ENCODE measurements at regions not wholly inside any gene's neighbourhood (a gene's known extent, or its start where the extent isn't known, plus 50 kb on each side); places are given as distances from the start of the nearest gene placed in this dataset.

GRCh38 chr10:62657244-62657835 is 147.2 kb upstream of the ADO start:
- TF ChIP-seq POLR2AphosphoS5 (IDR thresholded peaks at IDR 0.05) (no peak), POLR2A (IDR thresholded peaks at IDR 0.05) (no peak), CTCF (IDR thresholded peaks at IDR 0.05 in 8 of 11, conservative IDR thresholded peaks at IDR 0.05 in 3 of 11) (no peak)
- 90 to 95% (median 93%) methylated on average over 13 to 20 of the region's 20 CpGs for WGBS, 5 donors
- Histone ChIP-seq H3K27me3 (replicated peaks in 1 of 7) (no peaks in the 10 kb centered on the region), H3K4me1 (peaks cover 0 to 29% (median 10%) of the 10 kb centered on the region in 6 donors), H3K4me3 (no peak overlapping the region), H3K36me3 (no peaks in the 10 kb centered on the region), H3K27ac (no peak overlapping the region), H3K9me3 (no peaks in the 10 kb centered on the region)
- DNase-seq: no peak
- intact Hi-C loops (cut with DNase I; ENCODE audit: low total_unique reads): no loop called here

- no peaks in the 10 kb centered on the region for H3K27me3 ChIP-seq (replicated peaks in 1 of 7)
- no peak for DNase-seq
These were observed 146.0 kb upstream of the ADO start for GRCh38 chr10:62658516-62658915.

GRCh38 chr10:62661143-62661542 is 143.4 kb upstream of the ADO start:
- intact Hi-C loops (cut with DNase I; ENCODE audit: low total_unique reads): no loop called here
- no peaks in the 10 kb centered on the region for H3K9me3 ChIP-seq
- no peak overlapping the region for H3K4me3 ChIP-seq
- no peak for DNase-seq
- no peak overlapping the region for H3K27ac ChIP-seq
- 76 to 95% (median 81%) methylated on average over 3 of the region's 3 CpGs for WGBS, 5 donors
- H3K4me1 ChIP-seq: no peaks in the 10 kb centered on the region
- no peaks in the 10 kb centered on the region for H3K36me3 ChIP-seq
- H3K27me3 ChIP-seq (replicated peaks in 1 of 7): no peaks in the 10 kb centered on the region
- TF ChIP-seq CTCF (IDR thresholded peaks at IDR 0.05 in 8 of 11, conservative IDR thresholded peaks at IDR 0.05 in 3 of 11) (no peak), POLR2AphosphoS5 (IDR thresholded peaks at IDR 0.05) (no peak), POLR2A (IDR thresholded peaks at IDR 0.05) (no peak)

More at GRCh38 chr10:62658516-62658915, 146.0 kb upstream of the ADO start:
- WGBS, 5 donors: 77 to 94% (median 85%) methylated on average over 7 to 8 of the region's 8 CpGs
- TF ChIP-seq CTCF (IDR thresholded peaks at IDR 0.05 in 8 of 11, conservative IDR thresholded peaks at IDR 0.05 in 3 of 11) (no peak), POLR2AphosphoS5 (IDR thresholded peaks at IDR 0.05) (no peak), POLR2A (IDR thresholded peaks at IDR 0.05) (no peak)
- intact Hi-C loops (cut with DNase I; ENCODE audit: low total_unique reads): no loop called here
- no peak overlapping the region for H3K4me3 ChIP-seq
- H3K27ac ChIP-seq: no peak overlapping the region
- H3K36me3 ChIP-seq: no peaks in the 10 kb centered on the region
- peaks cover 0 to 18% (median 5%) of the 10 kb centered on the region in 6 donors for H3K4me1 ChIP-seq
- H3K9me3 ChIP-seq: no peaks in the 10 kb centered on the region

GRCh38 chr10:62662486-62662885 is 142.0 kb upstream of the ADO start:
- no peak for DNase-seq
- no peak overlapping the region for H3K27ac ChIP-seq
- H3K4me3 ChIP-seq: no peak overlapping the region
- no peaks in the 10 kb centered on the region for H3K36me3 ChIP-seq
- no peak for TF ChIP-seq POLR2A (IDR thresholded peaks at IDR 0.05)
- TF ChIP-seq POLR2AphosphoS5 (IDR thresholded peaks at IDR 0.05): no peak
- no peak for TF ChIP-seq CTCF (IDR thresholded peaks at IDR 0.05 in 8 of 11, conservative IDR thresholded peaks at IDR 0.05 in 3 of 11)
- H3K9me3 ChIP-seq: no peaks in the 10 kb centered on the region
- 91 to 99% (median 95%) methylated on average over 3 of the region's 3 CpGs for WGBS, 5 donors
- intact Hi-C loops (cut with DNase I; ENCODE audit: low total_unique reads): no loop called here
- H3K27me3 ChIP-seq (replicated peaks in 1 of 7): no peaks in the 10 kb centered on the region
- H3K4me1 ChIP-seq: no peaks in the 10 kb centered on the region

Measured in spleen (tissue), 11 donors.